Ectodermal cell (in vitro differentiated cells): ENCODE measurements at regions not wholly inside any gene's neighbourhood (a gene's known extent, or its start where the extent isn't known, plus 50 kb on each side); places are given as distances from the start of the nearest gene placed in this dataset.

Source experiments
- H3K27ac ChIP-seq: 2 replicates; pipeline ENCODE4 v1.7.0; 2013; ENCODE audit warnings: mild to moderate bottlenecking, low read depth, low read length; ENCODE audit not compliant: insufficient read depth, poor library complexity, severe bottlenecking
- H3K27me3 ChIP-seq: 2 replicates; pipeline ENCODE4 v1.7.0; 2013; ENCODE audit warnings: mild to moderate bottlenecking, low read length; ENCODE audit not compliant: insufficient read depth, control insufficient read depth, poor library complexity, severe bottlenecking
- H3K36me3 ChIP-seq: one replicate; pipeline ENCODE4 v1.7.0; 2013; ENCODE audit warnings: low read length; ENCODE audit not compliant: control insufficient read depth, insufficient read depth
- H3K4me1 ChIP-seq: one replicate; pipeline ENCODE4 v1.7.0; 2013; ENCODE audit warnings: low read length; ENCODE audit not compliant: control insufficient read depth, insufficient read depth
- H3K4me3 ChIP-seq: 2 replicates; pipeline ENCODE4 v1.7.0; 2013; ENCODE audit warnings: low read depth, low read length, control low read depth; ENCODE audit not compliant: insufficient read depth
- H3K9me3 ChIP-seq: 2 replicates; pipeline ENCODE4 v1.7.0; 2013; ENCODE audit warnings: mild to moderate bottlenecking, low read length, moderate library complexity; ENCODE audit not compliant: control insufficient read depth
- WGBS, 2 experiments: methylation state at CpG; one replicate each; pipeline ENCODE4 v1.1.7; 2013; ENCODE audit warnings: missing lambda C conversion rate in 2 of 2; 5-methylcytosine and 5-hydroxymethylcytosine counted together

GRCh38 chr20:52612046-52612632 is 360.0 kb upstream of the TSHZ2 start:
- H3K27ac ChIP-seq: no peak overlapping the region
- 86 to 100% methylated on average over 1 of the region's 5 CpGs for WGBS, 2 experiments
- no peak overlapping the region for H3K4me3 ChIP-seq
- no peaks in the 10 kb centered on the region for H3K4me1 ChIP-seq
- H3K9me3 ChIP-seq: no peaks in the 10 kb centered on the region
- H3K36me3 ChIP-seq: no peaks in the 10 kb centered on the region
- H3K27me3 ChIP-seq: no peaks in the 10 kb centered on the region

- Histone ChIP-seq H3K4me1 (no peaks in the 10 kb centered on the region), H3K27ac (no peak overlapping the region), H3K27me3 (no peaks in the 10 kb centered on the region), H3K9me3 (no peaks in the 10 kb centered on the region), H3K4me3 (no peak overlapping the region), H3K36me3 (no peaks in the 10 kb centered on the region)
Observed at GRCh38 chr20:52610749-52611148, 361.4 kb upstream of the TSHZ2 start.

- Histone ChIP-seq H3K4me3 (no peak overlapping the region), H3K27me3 (no peaks in the 10 kb centered on the region), H3K4me1 (no peaks in the 10 kb centered on the region), H3K9me3 (no peaks in the 10 kb centered on the region), H3K27ac (no peak overlapping the region), H3K36me3 (no peaks in the 10 kb centered on the region)
- WGBS, 2 experiments: 94 to 99% methylated on average over 3 of the region's 4 CpGs
Observed at GRCh38 chr20:52601295-52601971, 370.7 kb upstream of the TSHZ2 start.

GRCh38 chr20:52596256-52596655 is 375.9 kb upstream of the TSHZ2 start:
- Histone ChIP-seq H3K9me3 (no peaks in the 10 kb centered on the region), H3K27ac (no peak overlapping the region), H3K36me3 (no peaks in the 10 kb centered on the region), H3K27me3 (no peaks in the 10 kb centered on the region), H3K4me1 (no peaks in the 10 kb centered on the region), H3K4me3 (no peak overlapping the region)
- WGBS, 2 experiments: 93 to 95% methylated on average over 5 of the region's 5 CpGs

GRCh38 chr20:52595518-52595917 is 376.6 kb upstream of the TSHZ2 start:
- H3K27me3 ChIP-seq: no peaks in the 10 kb centered on the region
- H3K27ac ChIP-seq: no peak overlapping the region
- H3K36me3 ChIP-seq: no peaks in the 10 kb centered on the region
- no peaks in the 10 kb centered on the region for H3K4me1 ChIP-seq
- H3K9me3 ChIP-seq: no peaks in the 10 kb centered on the region
- WGBS, 2 experiments: 88 to 95% methylated on average over 1 of the region's 1 CpG
- no peak overlapping the region for H3K4me3 ChIP-seq

DNA sequence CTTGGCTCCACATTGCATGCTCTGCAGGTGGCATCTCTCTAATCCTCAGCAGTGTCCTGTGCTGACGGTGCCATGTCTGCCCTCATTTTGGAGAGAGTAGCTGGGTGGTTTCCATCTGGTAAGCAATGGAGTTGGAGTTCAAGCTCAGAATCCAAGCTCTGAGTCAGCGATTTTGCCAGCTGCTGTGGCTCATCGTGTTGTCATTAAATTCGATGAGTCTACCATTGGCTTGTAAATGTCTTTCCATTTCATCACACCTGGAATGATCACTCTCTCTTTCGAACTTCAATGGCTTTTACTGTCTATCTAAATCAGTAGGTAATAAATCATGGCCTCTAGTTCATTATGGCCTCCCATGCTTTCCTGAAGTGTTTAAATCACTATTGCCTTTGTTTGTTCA is 378.5 kb upstream of the TSHZ2 start:
- H3K4me3 ChIP-seq: no peak overlapping the region
- H3K4me1 ChIP-seq: no peaks in the 10 kb centered on the region
- H3K27me3 ChIP-seq: no peaks in the 10 kb centered on the region
- H3K27ac ChIP-seq: no peak overlapping the region
- 75 to 76% methylated on average over 5 of the region's 5 CpGs for WGBS, 2 experiments
- H3K36me3 ChIP-seq: no peaks in the 10 kb centered on the region
- no peaks in the 10 kb centered on the region for H3K9me3 ChIP-seq

DNA sequence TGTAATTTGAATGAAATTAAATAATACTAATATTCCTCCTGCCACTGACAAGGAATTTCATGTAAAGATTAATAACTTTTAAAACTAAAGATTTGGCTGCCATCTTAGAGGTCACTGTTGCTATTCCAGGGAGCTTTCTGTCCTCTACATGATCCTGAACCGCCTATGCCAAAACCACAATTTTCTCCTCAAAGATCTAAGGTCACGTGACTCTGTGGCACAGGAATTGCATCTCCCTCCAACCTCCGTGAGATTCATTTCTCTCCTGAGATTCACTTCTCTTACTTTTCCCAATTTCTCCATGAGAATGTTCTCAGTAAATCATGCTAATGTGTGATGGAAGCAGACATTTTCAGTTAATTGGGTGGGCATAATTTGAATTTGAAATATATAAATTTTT is 379.6 kb upstream of the TSHZ2 start:
- Histone ChIP-seq H3K4me3 (no peak overlapping the region), H3K27me3 (no peaks in the 10 kb centered on the region), H3K4me1 (no peaks in the 10 kb centered on the region), H3K27ac (no peak overlapping the region), H3K36me3 (no peaks in the 10 kb centered on the region), H3K9me3 (no peaks in the 10 kb centered on the region)
- WGBS, 2 experiments: 91 to 95% methylated on average over 3 of the region's 3 CpGs

- H3K4me3 ChIP-seq: no peak overlapping the region
- 91 to 93% methylated on average over 2 of the region's 2 CpGs for WGBS, 2 experiments
- no peaks in the 10 kb centered on the region for H3K4me1 ChIP-seq
- no peaks in the 10 kb centered on the region for H3K27me3 ChIP-seq
- no peak overlapping the region for H3K27ac ChIP-seq
- no peaks in the 10 kb centered on the region for H3K36me3 ChIP-seq
- no peaks in the 10 kb centered on the region for H3K9me3 ChIP-seq
Observed at GRCh38 chr20:52590100-52590499, 382.1 kb upstream of the TSHZ2 start.

GRCh38 chr20:52589251-52589812 is 382.8 kb upstream of the TSHZ2 start:
- WGBS, 2 experiments: 94 to 96% methylated on average over 3 of the region's 3 CpGs
- Histone ChIP-seq H3K36me3 (no peaks in the 10 kb centered on the region), H3K9me3 (no peaks in the 10 kb centered on the region), H3K4me3 (no peak overlapping the region), H3K27me3 (no peaks in the 10 kb centered on the region), H3K27ac (no peak overlapping the region), H3K4me1 (no peaks in the 10 kb centered on the region)

DNA sequence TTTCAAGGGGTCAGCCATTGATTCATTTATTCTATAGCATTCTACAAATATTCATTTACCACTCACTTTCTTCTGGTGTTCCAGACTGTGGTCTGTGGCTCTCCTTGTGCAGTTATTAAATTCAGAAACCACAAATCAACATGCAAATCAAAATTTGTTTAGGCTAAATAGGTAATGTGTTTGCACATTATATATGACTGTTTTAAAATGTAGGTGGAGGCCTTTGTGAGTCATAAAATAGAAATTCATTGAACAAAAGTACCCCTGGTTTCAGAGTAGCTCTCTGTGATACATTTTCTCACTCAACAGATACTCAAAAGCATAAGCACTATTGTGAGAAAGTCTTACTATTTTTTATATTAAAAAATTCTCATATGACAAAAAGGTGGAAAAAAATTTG is 385.5 kb upstream of the TSHZ2 start:
- Histone ChIP-seq H3K4me1 (no peaks in the 10 kb centered on the region), H3K36me3 (no peaks in the 10 kb centered on the region), H3K27me3 (no peaks in the 10 kb centered on the region), H3K9me3 (no peaks in the 10 kb centered on the region), H3K27ac (no peak overlapping the region), H3K4me3 (no peak overlapping the region)
